ENCODE measurements at regions not wholly inside any gene's neighbourhood (a gene's known extent, or its start where the extent isn't known, plus 50 kb on each side); places are given as distances from the start of the nearest gene placed in this dataset.

- DNase-seq (ENCODE audit: low read depth in 4 of 4, low spot score in 3 of 4), result no peak
Measured at GRCh38 chr18:40866968-40867367, 1088.1 kb upstream of the PIK3C3 start.

- no peak for DNase-seq (ENCODE audit: low read depth in 4 of 4, low spot score in 3 of 4)
Measured at GRCh38 chr18:40866013-40866645, 1088.9 kb upstream of the PIK3C3 start.

- no peak for DNase-seq (ENCODE audit: low read depth in 4 of 4, low spot score in 3 of 4)
Measured at GRCh38 chr18:40864846-40865245, 1090.2 kb upstream of the PIK3C3 start.

GRCh38 chr18:40863801-40864200 is 1091.2 kb upstream of the PIK3C3 start:
- DNase-seq (ENCODE audit: low read depth in 4 of 4, low spot score in 3 of 4), result no peak

GRCh38 chr18:40860189-40860588 is 1094.8 kb upstream of the PIK3C3 start:
- DNase-seq (ENCODE audit: low read depth in 4 of 4, low spot score in 3 of 4), result no peak

GRCh38 chr18:40855661-40856060 is 1099.4 kb upstream of the PIK3C3 start:
- no peak for DNase-seq (ENCODE audit: low read depth in 4 of 4, low spot score in 3 of 4)

- no peak for DNase-seq (ENCODE audit: low read depth in 4 of 4, low spot score in 3 of 4)
Measured at GRCh38 chr18:40852406-40852805, 1102.6 kb upstream of the PIK3C3 start.

- peak in 3 of 4 donors; percentile 7 to 14 (median 12) for DNase-seq (ENCODE audit: low read depth in 4 of 4, low spot score in 3 of 4)
Measured at GRCh38 chr18:40851014-40851429, 1104.0 kb upstream of the PIK3C3 start.

- DNase-seq (ENCODE audit: low read depth in 4 of 4, low spot score in 3 of 4), result no peak
Measured at GRCh38 chr18:40849886-40850285, 1105.1 kb upstream of the PIK3C3 start.

GRCh38 chr18:40841467-40841866 is 1113.6 kb upstream of the PIK3C3 start:
- no peak for DNase-seq (ENCODE audit: low read depth in 4 of 4, low spot score in 3 of 4)

- no peak for DNase-seq (ENCODE audit: low read depth in 4 of 4, low spot score in 3 of 4)
Measured at GRCh38 chr18:40841063-40841462, 1114.0 kb upstream of the PIK3C3 start.

GRCh38 chr18:40832362-40832761 is 1122.7 kb upstream of the PIK3C3 start:
- DNase-seq (ENCODE audit: low read depth in 4 of 4, low spot score in 3 of 4), result no peak

- DNase-seq (ENCODE audit: low read depth in 4 of 4, low spot score in 3 of 4), result no peak
Measured at GRCh38 chr18:40824291-40824690, 1130.7 kb upstream of the PIK3C3 start.

GRCh38 chr18:40821596-40822243 is 1133.3 kb upstream of the PIK3C3 start:
- DNase-seq (ENCODE audit: low read depth in 4 of 4, low spot score in 3 of 4), result no peak

- DNase-seq (ENCODE audit: low read depth in 4 of 4, low spot score in 3 of 4), result no peak
Measured at GRCh38 chr18:40812981-40813515, 1142.0 kb upstream of the PIK3C3 start.

- no peak for DNase-seq (ENCODE audit: low read depth in 4 of 4, low spot score in 3 of 4)
Measured at GRCh38 chr18:40810372-40810771, 1144.7 kb upstream of the PIK3C3 start.

GRCh38 chr18:40789286-40789685 is 1165.7 kb upstream of the PIK3C3 start:
- DNase-seq (ENCODE audit: low read depth in 4 of 4, low spot score in 3 of 4), result no peak

- no peak for DNase-seq (ENCODE audit: low read depth in 4 of 4, low spot score in 3 of 4)
Measured at GRCh38 chr18:40782453-40783130, 1172.4 kb upstream of the PIK3C3 start.

GRCh38 chr18:40769786-40770185 is 1185.2 kb upstream of the PIK3C3 start:
- no peak for DNase-seq (ENCODE audit: low read depth in 4 of 4, low spot score in 3 of 4)

- DNase-seq (ENCODE audit: low read depth in 4 of 4, low spot score in 3 of 4), result no peak
Measured at GRCh38 chr18:40760251-40760650, 1194.8 kb upstream of the PIK3C3 start.

GRCh38 chr18:40754477-40754876 is 1200.6 kb upstream of the PIK3C3 start:
- DNase-seq (ENCODE audit: low read depth in 4 of 4, low spot score in 3 of 4), result no peak

GRCh38 chr18:40752316-40752715 is 1202.7 kb upstream of the PIK3C3 start:
- no peak for DNase-seq (ENCODE audit: low read depth in 4 of 4, low spot score in 3 of 4)
